Esophagus squamous epithelium (tissue), 4 donors: ENCODE measurements at regions not wholly inside any gene's neighbourhood (a gene's known extent, or its start where the extent isn't known, plus 50 kb on each side); places are given as distances from the start of the nearest gene placed in this dataset.

ENCODE experiments used
- POLR2A ChIP-seq, 4 donors: fragments of 450-650 bp; IDR thresholded peaks; one replicate each; pipeline ENCODE4 v1.6.1; 2017; ENCODE audit warnings: antibody characterized with exemption in 4 of 4, mild to moderate bottlenecking in 4 of 4, moderate library complexity in 3 of 4
- TF ChIP-seq, protein P1 (sequence below), 6 experiments: fragments of 450-650 bp in 4 of 6; fragments of 200-600 bp in 2 of 6; sonication (generic) in 2 of 6; IDR thresholded peaks; one replicate each; pipeline ENCODE4 v1.5.1; 2016 to 2019; ENCODE audit warnings: antibody characterized with exemption in 6 of 6, mild to moderate bottlenecking in 4 of 6, moderate library complexity in 4 of 6

- TF ChIP-seq, protein P1, sequence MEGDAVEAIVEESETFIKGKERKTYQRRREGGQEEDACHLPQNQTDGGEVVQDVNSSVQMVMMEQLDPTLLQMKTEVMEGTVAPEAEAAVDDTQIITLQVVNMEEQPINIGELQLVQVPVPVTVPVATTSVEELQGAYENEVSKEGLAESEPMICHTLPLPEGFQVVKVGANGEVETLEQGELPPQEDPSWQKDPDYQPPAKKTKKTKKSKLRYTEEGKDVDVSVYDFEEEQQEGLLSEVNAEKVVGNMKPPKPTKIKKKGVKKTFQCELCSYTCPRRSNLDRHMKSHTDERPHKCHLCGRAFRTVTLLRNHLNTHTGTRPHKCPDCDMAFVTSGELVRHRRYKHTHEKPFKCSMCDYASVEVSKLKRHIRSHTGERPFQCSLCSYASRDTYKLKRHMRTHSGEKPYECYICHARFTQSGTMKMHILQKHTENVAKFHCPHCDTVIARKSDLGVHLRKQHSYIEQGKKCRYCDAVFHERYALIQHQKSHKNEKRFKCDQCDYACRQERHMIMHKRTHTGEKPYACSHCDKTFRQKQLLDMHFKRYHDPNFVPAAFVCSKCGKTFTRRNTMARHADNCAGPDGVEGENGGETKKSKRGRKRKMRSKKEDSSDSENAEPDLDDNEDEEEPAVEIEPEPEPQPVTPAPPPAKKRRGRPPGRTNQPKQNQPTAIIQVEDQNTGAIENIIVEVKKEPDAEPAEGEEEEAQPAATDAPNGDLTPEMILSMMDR (IDR thresholded peaks at IDR 0.05) = peak; percentile 90 to 99 (median 96)
- TF ChIP-seq POLR2A (IDR thresholded peaks at IDR 0.05) = no peak
These were observed 79.0 kb upstream of the PRNP start for GRCh38 chr20:4607287-4607713.
